Smooth muscle cell (in vitro differentiated cells): ENCODE measurements at regions not wholly inside any gene's neighbourhood (a gene's known extent, or its start where the extent isn't known, plus 50 kb on each side); places are given as distances from the start of the nearest gene placed in this dataset.

Source experiments
- DNase-seq: peaks from one replicate; lab custom pipeline; 2025; ENCODE audit not compliant: unreplicated experiment; lab: John Stamatoyannopoulos, UW
- H2AFZ ChIP-seq: fragments of 200-600 bp; sonication (generic); 2 replicates; pipeline ENCODE4 v1.6.0; 2016; ENCODE audit warnings: antibody characterized with exemption, low read depth, mild to moderate bottlenecking
- H3F3A ChIP-seq: fragments of 200-600 bp; sonication (generic); 2 replicates; pipeline ENCODE4 v1.6.0; 2017; ENCODE audit warnings: antibody characterized with exemption, low read depth
- H3K27ac ChIP-seq: fragments of 200-600 bp; sonication (generic); 2 replicates; pipeline ENCODE4 v1.5.1; 2016; ENCODE audit warnings: low read depth, mild to moderate bottlenecking
- H3K27me3 ChIP-seq: fragments of 200-600 bp; sonication (generic); 2 replicates; pipeline ENCODE4 v1.6.1; 2016; ENCODE audit warnings: low read depth, mild to moderate bottlenecking
- H3K36me3 ChIP-seq: fragments of 200-600 bp; sonication (generic); 2 replicates; pipeline ENCODE4 v1.5.1; 2016; ENCODE audit warnings: low read depth
- H3K4me1 ChIP-seq: fragments of 200-600 bp; sonication (generic); 2 replicates; pipeline ENCODE4 v1.5.1; 2016; ENCODE audit warnings: low read depth
- H3K4me2 ChIP-seq: fragments of 200-600 bp; sonication (generic); 2 replicates; pipeline ENCODE4 v1.6.0; 2016; ENCODE audit warnings: mild to moderate bottlenecking
- H3K4me3 ChIP-seq: fragments of 200-600 bp; sonication (generic); 2 replicates; pipeline ENCODE4 v1.5.1; 2016; ENCODE audit warnings: mild to moderate bottlenecking
- H3K79me2 ChIP-seq: fragments of 200-600 bp; sonication (generic); 2 replicates; pipeline ENCODE4 v1.6.0; 2016; ENCODE audit warnings: low read depth, mild to moderate bottlenecking
- H3K9ac ChIP-seq: fragments of 200-600 bp; sonication (generic); 2 replicates; pipeline ENCODE4 v1.6.0; 2016; ENCODE audit warnings: low read depth
- H3K9me3 ChIP-seq: fragments of 200-600 bp; sonication (generic); replicated peaks from 2 replicates; pipeline ENCODE4 v1.5.1; 2016; ENCODE audit warnings: low read depth
- H4K20me1 ChIP-seq: fragments of 200-600 bp; sonication (generic); 2 replicates; pipeline ENCODE4 v1.6.0; 2016; ENCODE audit warnings: low read depth
- WGBS: methylation state at CpG from one replicate; pipeline ENCODE4 v1.1.7; 2016; ENCODE audit warnings: low lambda C conversion rate; 5-methylcytosine and 5-hydroxymethylcytosine counted together
- TF ChIP-seq, protein P1 (sequence below): fragments of 200-600 bp; sonication (generic); IDR thresholded peaks from 2 replicates; pipeline ENCODE4 v1.5.1; 2017; ENCODE audit warnings: borderline replicate concordance, mild to moderate bottlenecking, antibody characterized with exemption; ENCODE audit not compliant: insufficient read depth, poor library complexity, severe bottlenecking

- H3K9me3 ChIP-seq = no peaks in the 10 kb centered on the region
These were observed 1495.0 kb downstream of the BRD1 start for GRCh38 chr22:48332438-48333322.

GRCh38 chr22:48331691-48332220, 1495.9 kb downstream of the BRD1 start:
- Histone ChIP-seq H4K20me1 (no peaks in the 10 kb centered on the region), H2AFZ (no peak overlapping the region)

More at GRCh38 chr22:48332438-48333322, 1495.0 kb downstream of the BRD1 start:
- Histone ChIP-seq H2AFZ (no peak overlapping the region), H3F3A (no peaks in the 10 kb centered on the region), H3K27ac (no peak overlapping the region), H3K4me2 (no peak overlapping the region), H3K4me1 (no peaks in the 10 kb centered on the region), H3K36me3 (no peaks in the 10 kb centered on the region), H3K9ac (no peak overlapping the region), H3K4me3 (no peak overlapping the region), H3K27me3 (no peaks in the 10 kb centered on the region), H4K20me1 (no peaks in the 10 kb centered on the region), H3K79me2 (no peaks in the 10 kb centered on the region)
- WGBS = 92% methylated on average over 29 of the region's 32 CpGs
- no peak for DNase-seq
- TF ChIP-seq, protein P1, sequence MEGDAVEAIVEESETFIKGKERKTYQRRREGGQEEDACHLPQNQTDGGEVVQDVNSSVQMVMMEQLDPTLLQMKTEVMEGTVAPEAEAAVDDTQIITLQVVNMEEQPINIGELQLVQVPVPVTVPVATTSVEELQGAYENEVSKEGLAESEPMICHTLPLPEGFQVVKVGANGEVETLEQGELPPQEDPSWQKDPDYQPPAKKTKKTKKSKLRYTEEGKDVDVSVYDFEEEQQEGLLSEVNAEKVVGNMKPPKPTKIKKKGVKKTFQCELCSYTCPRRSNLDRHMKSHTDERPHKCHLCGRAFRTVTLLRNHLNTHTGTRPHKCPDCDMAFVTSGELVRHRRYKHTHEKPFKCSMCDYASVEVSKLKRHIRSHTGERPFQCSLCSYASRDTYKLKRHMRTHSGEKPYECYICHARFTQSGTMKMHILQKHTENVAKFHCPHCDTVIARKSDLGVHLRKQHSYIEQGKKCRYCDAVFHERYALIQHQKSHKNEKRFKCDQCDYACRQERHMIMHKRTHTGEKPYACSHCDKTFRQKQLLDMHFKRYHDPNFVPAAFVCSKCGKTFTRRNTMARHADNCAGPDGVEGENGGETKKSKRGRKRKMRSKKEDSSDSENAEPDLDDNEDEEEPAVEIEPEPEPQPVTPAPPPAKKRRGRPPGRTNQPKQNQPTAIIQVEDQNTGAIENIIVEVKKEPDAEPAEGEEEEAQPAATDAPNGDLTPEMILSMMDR = no peak

GRCh38 chr22:48331266-48331665, 1496.4 kb downstream of the BRD1 start:
- Histone ChIP-seq H3K36me3 (no peaks in the 10 kb centered on the region), H3K79me2 (no peaks in the 10 kb centered on the region), H3K4me2 (no peak overlapping the region), H3K4me3 (no peak overlapping the region), H3K9me3 (no peaks in the 10 kb centered on the region), H4K20me1 (no peaks in the 10 kb centered on the region), H2AFZ (no peak overlapping the region), H3K4me1 (no peaks in the 10 kb centered on the region), H3K27ac (no peak overlapping the region), H3K9ac (no peak overlapping the region), H3K27me3 (no peaks in the 10 kb centered on the region), H3F3A (no peaks in the 10 kb centered on the region)
- WGBS = 90% methylated on average over 9 of the region's 9 CpGs
- no peak for DNase-seq
- TF ChIP-seq, protein P1 = no peak

More at GRCh38 chr22:48331691-48332220, 1495.9 kb downstream of the BRD1 start:
- H3K9me3 ChIP-seq = no peaks in the 10 kb centered on the region
- no peaks in the 10 kb centered on the region for H3K36me3 ChIP-seq
- no peaks in the 10 kb centered on the region for H3F3A ChIP-seq
- 71% methylated on average over 7 of the region's 12 CpGs for WGBS
- no peak overlapping the region for H3K27ac ChIP-seq
- H3K9ac ChIP-seq = no peak overlapping the region
- H3K79me2 ChIP-seq = no peaks in the 10 kb centered on the region
- H3K4me3 ChIP-seq = no peak overlapping the region
- TF ChIP-seq, protein P1 = no peak
- no peaks in the 10 kb centered on the region for H3K27me3 ChIP-seq
- H3K4me1 ChIP-seq = no peaks in the 10 kb centered on the region
- no peak overlapping the region for H3K4me2 ChIP-seq
- DNase-seq = no peak
